ENCODE measurements at regions not wholly inside any gene's neighbourhood (a gene's known extent, or its start where the extent isn't known, plus 50 kb on each side); places are given as distances from the start of the nearest gene placed in this dataset.

DNA sequence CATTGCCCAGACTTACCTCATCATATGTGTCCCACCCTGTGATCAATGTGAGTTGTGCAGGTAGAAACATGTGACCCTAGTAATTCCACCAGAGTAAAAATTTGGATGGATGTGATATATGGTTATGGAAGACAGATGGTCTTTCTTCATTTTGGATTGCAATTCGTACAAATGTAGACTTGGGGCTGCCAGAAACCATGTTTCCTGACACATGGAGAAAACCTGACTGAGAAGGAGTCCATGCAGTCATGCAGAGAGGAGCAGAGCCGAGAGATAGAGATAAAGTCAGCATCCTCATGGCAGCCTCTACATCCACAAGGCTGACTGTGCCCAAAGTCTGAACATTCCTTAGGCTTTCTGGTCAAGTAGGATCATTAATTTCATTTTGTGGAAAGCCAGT, 678.1 kb upstream of the KIRREL3 start:
- TF ChIP-seq, protein P1, sequence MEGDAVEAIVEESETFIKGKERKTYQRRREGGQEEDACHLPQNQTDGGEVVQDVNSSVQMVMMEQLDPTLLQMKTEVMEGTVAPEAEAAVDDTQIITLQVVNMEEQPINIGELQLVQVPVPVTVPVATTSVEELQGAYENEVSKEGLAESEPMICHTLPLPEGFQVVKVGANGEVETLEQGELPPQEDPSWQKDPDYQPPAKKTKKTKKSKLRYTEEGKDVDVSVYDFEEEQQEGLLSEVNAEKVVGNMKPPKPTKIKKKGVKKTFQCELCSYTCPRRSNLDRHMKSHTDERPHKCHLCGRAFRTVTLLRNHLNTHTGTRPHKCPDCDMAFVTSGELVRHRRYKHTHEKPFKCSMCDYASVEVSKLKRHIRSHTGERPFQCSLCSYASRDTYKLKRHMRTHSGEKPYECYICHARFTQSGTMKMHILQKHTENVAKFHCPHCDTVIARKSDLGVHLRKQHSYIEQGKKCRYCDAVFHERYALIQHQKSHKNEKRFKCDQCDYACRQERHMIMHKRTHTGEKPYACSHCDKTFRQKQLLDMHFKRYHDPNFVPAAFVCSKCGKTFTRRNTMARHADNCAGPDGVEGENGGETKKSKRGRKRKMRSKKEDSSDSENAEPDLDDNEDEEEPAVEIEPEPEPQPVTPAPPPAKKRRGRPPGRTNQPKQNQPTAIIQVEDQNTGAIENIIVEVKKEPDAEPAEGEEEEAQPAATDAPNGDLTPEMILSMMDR (IDR thresholded peaks at IDR 0.05; ENCODE audit: borderline replicate concordance), result no peak
- no peaks in the 10 kb centered on the region for H3K9me3 ChIP-seq (replicated peaks)
- peaks cover 13% of the 10 kb centered on the region for H3K4me1 ChIP-seq
- H3K27me3 ChIP-seq (ENCODE audit: low read depth), result no peaks in the 10 kb centered on the region
- H3K36me3 ChIP-seq, result no peaks in the 10 kb centered on the region
- intact Hi-C loops (cut with micrococcal nuclease), result no loop called here
- H3K27ac ChIP-seq (replicated peaks), result no peak overlapping the region
- no peak overlapping the region for H3K4me3 ChIP-seq
- no peak for DNase-seq

DNA sequence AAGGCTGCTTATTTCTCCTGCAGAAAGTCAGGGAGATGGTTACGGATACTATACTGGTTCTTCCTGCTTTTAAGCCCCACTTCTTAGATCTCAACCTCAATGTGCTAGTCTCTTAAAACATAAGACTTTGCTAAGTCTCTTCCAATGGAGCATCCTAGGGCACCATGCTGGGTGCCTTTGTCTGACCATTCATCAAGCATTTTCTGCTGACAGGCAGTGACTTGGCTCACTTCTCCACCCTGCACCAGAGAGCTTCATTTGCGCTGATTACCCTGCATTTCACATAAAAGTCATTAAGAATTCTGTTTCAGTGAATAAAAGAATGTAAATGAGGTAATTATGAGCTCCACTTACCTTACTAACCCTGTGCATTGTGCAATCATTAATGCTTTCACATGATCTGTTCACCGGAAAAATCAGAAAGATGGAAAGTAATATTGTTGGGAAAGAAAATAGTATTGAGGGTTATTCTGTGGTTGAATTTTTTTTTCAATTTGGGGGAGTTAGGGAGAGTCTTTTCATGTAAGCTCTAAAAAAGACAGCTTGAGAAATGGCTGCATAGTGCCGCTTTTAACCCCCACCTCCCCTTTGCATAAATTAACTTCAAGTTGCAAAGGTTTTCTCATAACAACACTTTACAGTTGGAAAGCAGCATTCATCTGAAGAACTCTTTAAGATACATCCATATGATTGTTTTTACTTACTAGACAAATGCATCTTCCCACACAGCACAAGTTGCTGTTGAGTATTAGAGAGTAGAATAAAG, 677.3 kb upstream of the KIRREL3 start:
- Histone ChIP-seq H3K4me1 (peaks cover 13% of the 10 kb centered on the region), H3K9me3 (replicated peaks) (no peaks in the 10 kb centered on the region), H3K27me3 (ENCODE audit: low read depth) (no peaks in the 10 kb centered on the region), H3K36me3 (no peaks in the 10 kb centered on the region), H3K4me3 (no peak overlapping the region), H3K27ac (replicated peaks) (no peak overlapping the region)
- DNase-seq, result no peak
- TF ChIP-seq, protein P1 (IDR thresholded peaks at IDR 0.05; ENCODE audit: borderline replicate concordance), result no peak
- intact Hi-C loops (cut with micrococcal nuclease), result no loop called here

DNA sequence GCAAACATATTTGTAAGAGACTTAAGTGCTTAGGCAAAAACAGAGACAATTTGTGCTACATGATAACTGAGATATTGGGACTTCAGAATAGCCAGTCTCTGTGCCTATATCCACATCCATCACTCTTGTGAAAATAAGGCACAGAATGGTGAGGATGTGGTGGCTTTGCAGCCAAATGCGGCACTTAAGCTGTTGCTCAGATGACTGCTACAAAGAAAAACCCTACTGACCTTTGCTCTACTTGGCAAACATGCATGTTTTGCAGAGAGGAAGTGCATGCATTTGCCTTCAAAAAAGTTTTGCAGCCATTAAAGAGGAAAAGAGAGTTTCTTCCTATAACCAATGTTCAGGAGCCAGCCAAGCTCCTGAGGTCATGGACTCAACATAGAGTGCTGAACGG, 675.0 kb upstream of the KIRREL3 start:
- no peak for DNase-seq
- TF ChIP-seq, protein P1 (IDR thresholded peaks at IDR 0.05; ENCODE audit: borderline replicate concordance), result no peak

DNA sequence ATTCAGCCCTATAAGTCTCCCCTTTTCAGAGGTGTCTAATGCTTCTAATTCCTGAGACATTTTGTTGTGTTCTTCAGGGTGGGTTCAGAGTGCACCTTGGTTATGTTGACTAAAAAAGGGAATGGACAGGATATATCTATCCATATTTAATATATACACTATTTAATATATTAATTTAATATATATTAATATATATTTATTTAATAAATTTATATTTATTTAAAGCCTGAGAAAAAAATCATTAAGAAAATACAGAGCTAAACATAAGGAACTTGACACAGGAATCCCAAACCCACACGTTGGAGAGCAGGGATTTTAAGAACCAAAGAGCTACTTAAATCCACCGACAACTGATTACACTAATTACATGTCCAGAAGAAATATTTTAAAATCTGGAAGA, 674.2 kb upstream of the KIRREL3 start:
- DNase-seq, result no peak
- Histone ChIP-seq H3K27me3 (ENCODE audit: low read depth) (no peaks in the 10 kb centered on the region), H3K9me3 (replicated peaks) (peaks cover 2% of the 10 kb centered on the region), H3K36me3 (no peaks in the 10 kb centered on the region), H3K4me3 (no peak overlapping the region), H3K27ac (replicated peaks) (no peak overlapping the region), H3K4me1 (peaks cover 13% of the 10 kb centered on the region)
- TF ChIP-seq, protein P1 (IDR thresholded peaks at IDR 0.05; ENCODE audit: borderline replicate concordance), result no peak
- intact Hi-C loops (cut with micrococcal nuclease), result no loop called here

More for the DNA sequence above, 675.0 kb upstream of the KIRREL3 start:
- Histone ChIP-seq H3K27me3 (ENCODE audit: low read depth) (no peaks in the 10 kb centered on the region), H3K9me3 (replicated peaks) (no peaks in the 10 kb centered on the region), H3K4me1 (peaks cover 13% of the 10 kb centered on the region), H3K27ac (replicated peaks) (no peak overlapping the region), H3K4me3 (no peak overlapping the region), H3K36me3 (no peaks in the 10 kb centered on the region)
- intact Hi-C loops (cut with micrococcal nuclease), result no loop called here

DNA sequence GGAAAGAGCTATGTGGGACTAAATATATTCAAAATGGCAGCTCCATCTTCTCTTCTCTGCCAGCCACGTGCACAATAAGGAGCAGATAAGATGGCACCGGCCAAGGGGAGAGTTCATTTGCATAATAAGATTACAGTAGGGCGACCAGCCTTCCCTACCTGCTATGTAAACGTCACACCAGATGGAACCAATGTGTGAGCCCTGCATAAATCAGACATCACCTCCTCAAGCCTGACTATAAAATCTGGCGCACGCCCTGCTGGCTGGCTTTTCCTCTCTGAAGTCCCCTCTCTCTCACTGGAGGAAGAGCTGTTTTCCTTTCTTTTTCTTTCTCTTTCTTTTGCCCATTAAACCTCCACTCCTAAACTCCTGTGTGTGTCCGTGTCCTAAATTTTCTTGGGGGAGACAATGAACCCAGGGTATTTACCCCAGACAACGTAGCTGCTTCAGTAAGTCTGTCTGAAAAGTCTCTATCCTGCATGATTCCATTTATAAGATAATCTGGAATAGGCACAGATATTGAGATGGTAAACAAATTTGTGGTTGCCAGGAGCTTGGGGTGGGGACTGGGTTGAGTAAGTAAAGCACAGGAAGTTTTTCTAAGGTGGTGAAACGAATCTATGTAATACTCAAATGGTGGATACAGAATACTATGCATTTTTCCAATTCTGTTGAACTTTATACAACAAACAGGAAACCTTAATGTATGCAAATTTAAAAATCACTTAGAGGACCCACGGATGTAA, 670.0 kb upstream of the KIRREL3 start:
- H3K9me3 ChIP-seq (replicated peaks), result peaks cover 26% of the 10 kb centered on the region
- TF ChIP-seq, protein P1 (IDR thresholded peaks at IDR 0.05; ENCODE audit: borderline replicate concordance), result no peak
- H3K36me3 ChIP-seq, result no peaks in the 10 kb centered on the region
- intact Hi-C loops (cut with micrococcal nuclease), result no loop called here
- peaks cover 5% of the 10 kb centered on the region for H3K4me1 ChIP-seq
- no peak overlapping the region for H3K4me3 ChIP-seq
- no peak for DNase-seq
- H3K27ac ChIP-seq (replicated peaks), result no peak overlapping the region
- H3K27me3 ChIP-seq (ENCODE audit: low read depth), result no peaks in the 10 kb centered on the region

All from left ventricle myocardium inferior (tissue), 1 donor.